PFSK-1 (cell line): ENCODE measurements at regions not wholly inside any gene's neighbourhood (a gene's known extent, or its start where the extent isn't known, plus 50 kb on each side); places are given as distances from the start of the nearest gene placed in this dataset.

Experiments used
- POLR2AphosphoS5 ChIP-seq: IDR thresholded peaks from 2 replicates; pipeline ENCODE4 v1.6.1; 2012; ENCODE audit warnings: low read depth, mild to moderate bottlenecking, control low read depth, low read length, moderate library complexity
- TAF1 ChIP-seq: IDR thresholded peaks from 2 replicates; pipeline ENCODE4 v1.6.1; 2012; ENCODE audit warnings: low read length, control low read depth, borderline replicate concordance; ENCODE audit not compliant: insufficient read depth

- no peak for TF ChIP-seq TAF1
- TF ChIP-seq POLR2AphosphoS5, result no peak
Observed at GRCh38 chr5:89330140-89330539, 447.2 kb upstream of the MEF2C start.
